A673 (cell line): ENCODE measurements at regions not wholly inside any gene's neighbourhood (a gene's known extent, or its start where the extent isn't known, plus 50 kb on each side); places are given as distances from the start of the nearest gene placed in this dataset.

Source experiments
- CTCF ChIP-seq: fragments of 300-800, 200-600 bp; sonication (generic); conservative IDR thresholded peaks from 2 replicates; pipeline ENCODE4 v1.5.1; 2017; ENCODE audit warnings: low read depth, mild to moderate bottlenecking, antibody characterized with exemption, low read length, moderate library complexity, mixed read lengths
- EZH2 ChIP-seq: fragments of 200-600 bp; sonication (generic); IDR thresholded peaks from 2 replicates; pipeline ENCODE4 v1.6.1; 2017; ENCODE audit warnings: borderline replicate concordance, low read depth, mild to moderate bottlenecking, mixed read lengths, antibody characterized with exemption, low read length; ENCODE audit not compliant: poor library complexity, severe bottlenecking

- TF ChIP-seq CTCF (no peak), EZH2 (no peak)
Observed at GRCh38 chr7:33773053-33773452, 132.3 kb upstream of the BMPER start.
